ENCODE measurements at regions not wholly inside any gene's neighbourhood (a gene's known extent, or its start where the extent isn't known, plus 50 kb on each side); places are given as distances from the start of the nearest gene placed in this dataset.

GRCh38 chr5:8633696-8634095 is 764.7 kb downstream of the MTRR start:
- Histone ChIP-seq H4K20me1 (ENCODE audit: insufficient read depth, low read length) (no peaks in the 10 kb centered on the region), H3K9me2 (ENCODE audit: insufficient read depth, low read length) (no peaks in the 10 kb centered on the region), H2AFZ (ENCODE audit: low read length) (no peak overlapping the region), H3K4me1 (ENCODE audit: insufficient read depth, low read length, poor library complexity, severe bottlenecking) (no peaks in the 10 kb centered on the region), H3K36me3 (ENCODE audit: insufficient read depth, low read length) (no peaks in the 10 kb centered on the region), H3K79me2 (ENCODE audit: insufficient read depth, low read depth, low read length) (no peaks in the 10 kb centered on the region), H3K9me3 (ENCODE audit: low read length) (no peaks in the 10 kb centered on the region), H3K4me2 (ENCODE audit: low read length) (no peak overlapping the region), H3K27ac (ENCODE audit: low read depth, low read length, poor library complexity, severe bottlenecking) (no peak overlapping the region), H3K4me3 (ENCODE audit: low read depth, low read length, poor library complexity, severe bottlenecking) (no peak overlapping the region)
- intact Hi-C loops (cut with micrococcal nuclease; ENCODE audit: unreplicated experiment), result no loop called here
- CTCF ChIA-PET (ENCODE audit: unreplicated experiment), result no interaction called here
- no peak for DNase-seq (ENCODE audit: low spot score)
- no peak for TF ChIP-seq CTCF (conservative IDR thresholded peaks at IDR 0.05; ENCODE audit: low read length)
- no peak for TF ChIP-seq EZH2phosphoT487 (IDR thresholded peaks at IDR 0.05; ENCODE audit: borderline replicate concordance, low read depth, low read length)
- POLR2A ChIA-PET, result no interaction called here
- no TSS peak for BruUV-seq (replicated peaks)

- BruUV-seq (replicated peaks), result no TSS peak
- Histone ChIP-seq H3K9me3 (ENCODE audit: low read length) (no peaks in the 10 kb centered on the region), H3K9me2 (ENCODE audit: insufficient read depth, low read length) (no peaks in the 10 kb centered on the region), H4K20me1 (ENCODE audit: insufficient read depth, low read length) (no peaks in the 10 kb centered on the region), H3K79me2 (ENCODE audit: insufficient read depth, low read depth, low read length) (no peaks in the 10 kb centered on the region), H3K27ac (ENCODE audit: low read depth, low read length, poor library complexity, severe bottlenecking) (no peak overlapping the region), H3K4me3 (ENCODE audit: low read depth, low read length, poor library complexity, severe bottlenecking) (no peak overlapping the region), H3K4me1 (ENCODE audit: insufficient read depth, low read length, poor library complexity, severe bottlenecking) (no peaks in the 10 kb centered on the region), H3K36me3 (ENCODE audit: insufficient read depth, low read length) (no peaks in the 10 kb centered on the region), H3K4me2 (ENCODE audit: low read length) (no peak overlapping the region), H2AFZ (ENCODE audit: low read length) (no peak overlapping the region)
- TF ChIP-seq EZH2phosphoT487 (IDR thresholded peaks at IDR 0.05; ENCODE audit: borderline replicate concordance, low read depth, low read length) (no peak), CTCF (conservative IDR thresholded peaks at IDR 0.05; ENCODE audit: low read length) (no peak)
- no peak for DNase-seq (ENCODE audit: low spot score)
- CTCF ChIA-PET (ENCODE audit: unreplicated experiment), result interaction anchor here (0.5 kb wide), 1 partner anchor 159 kb away, joined by 3 read pairs; no protein-coding TSS in a partner anchor
- POLR2A ChIA-PET, result no interaction called here
- intact Hi-C loops (cut with micrococcal nuclease; ENCODE audit: unreplicated experiment), result no loop called here
Measured at GRCh38 chr5:8634219-8634618, 765.3 kb downstream of the MTRR start.

GRCh38 chr5:8641786-8642505 is 773.0 kb downstream of the MTRR start:
- no peaks in the 10 kb centered on the region for H3K9me2 ChIP-seq (ENCODE audit: insufficient read depth, low read length)
- ChIA-PET CTCF (ENCODE audit: unreplicated experiment) (no interaction called here), POLR2A (no interaction called here)
- no peak overlapping the region for H2AFZ ChIP-seq (ENCODE audit: low read length)
- H3K79me2 ChIP-seq (ENCODE audit: insufficient read depth, low read depth, low read length), result no peaks in the 10 kb centered on the region
- H3K36me3 ChIP-seq (ENCODE audit: insufficient read depth, low read length), result no peaks in the 10 kb centered on the region
- H3K4me2 ChIP-seq (ENCODE audit: low read length), result no peak overlapping the region
- no peak overlapping the region for H3K4me3 ChIP-seq (ENCODE audit: low read depth, low read length, poor library complexity, severe bottlenecking)
- no peaks in the 10 kb centered on the region for H4K20me1 ChIP-seq (ENCODE audit: insufficient read depth, low read length)
- DNase-seq (ENCODE audit: low spot score), result no peak
- intact Hi-C loops (cut with micrococcal nuclease; ENCODE audit: unreplicated experiment), result no loop called here
- no peaks in the 10 kb centered on the region for H3K4me1 ChIP-seq (ENCODE audit: insufficient read depth, low read length, poor library complexity, severe bottlenecking)
- no peak overlapping the region for H3K27ac ChIP-seq (ENCODE audit: low read depth, low read length, poor library complexity, severe bottlenecking)
- no peak for TF ChIP-seq CTCF (conservative IDR thresholded peaks at IDR 0.05; ENCODE audit: low read length)
- no peak for TF ChIP-seq EZH2phosphoT487 (IDR thresholded peaks at IDR 0.05; ENCODE audit: borderline replicate concordance, low read depth, low read length)
- H3K9me3 ChIP-seq (ENCODE audit: low read length), result no peaks in the 10 kb centered on the region
- no TSS peak for BruUV-seq (replicated peaks)
